HEK293 (cell line): ENCODE measurements at regions not wholly inside any gene's neighbourhood (a gene's known extent, or its start where the extent isn't known, plus 50 kb on each side); places are given as distances from the start of the nearest gene placed in this dataset.

Experiments
- CTCF ChIA-PET: fragments of 350-600 bp; formaldehyde crosslinking; extraction: SDS; loops from one replicate; lab custom pipeline; 2021; ENCODE audit warnings: antibody characterized with exemption; lab: Yijun Ruan, JAX
- POLR2A ChIA-PET: fragments of 300-600 bp; formaldehyde crosslinking; extraction: SDS; loops from one replicate; lab custom pipeline; 2020; ENCODE audit warnings: antibody characterized with exemption, inconsistent platforms; lab: Yijun Ruan, JAX
- H3K27ac ChIP-seq: fragments of 200-500 bp; sonication (Bioruptor generic); 2 replicates; pipeline ENCODE4 v1.5.1; 2014; ENCODE audit warnings: low read depth, low read length, control low read depth, inconsistent platforms; ENCODE audit errors: extremely low read depth
- H3K36me3 ChIP-seq, 2 experiments: fragments of 200-500 bp in 1 of 2; sonication (Bioruptor generic) in 1 of 2; 1 replicate in 1 of 2; 2 replicates in 1 of 2; pipeline ENCODE4 v1.5.1; 2014 to 2017; ENCODE audit warnings: inconsistent platforms in 2 of 2, low read length in 2 of 2; ENCODE audit not compliant: control insufficient read depth in 2 of 2, insufficient read depth in 1 of 2
- H3K4me1 ChIP-seq: fragments of 200-500 bp; sonication (Bioruptor generic); 2 replicates; pipeline ENCODE4 v1.5.1; 2014; ENCODE audit warnings: mild to moderate bottlenecking, low read length, inconsistent platforms; ENCODE audit not compliant: control insufficient read depth, insufficient read depth
- H3K4me3 ChIP-seq: 2 replicates; pipeline ENCODE4 v1.5.1; 2011; ENCODE audit warnings: low read depth, mild to moderate bottlenecking, control low read depth, low read length, moderate library complexity
- H3K9me3 ChIP-seq: fragments of 200-500 bp; sonication (Bioruptor generic); 2 replicates; pipeline ENCODE4 v1.5.1; 2014; ENCODE audit warnings: low read depth, low read length, inconsistent platforms; ENCODE audit not compliant: control insufficient read depth, insufficient read depth
- CTCF ChIP-seq: fragments of 450-650 bp; formaldehyde crosslinking; IDR thresholded peaks from 2 replicates; pipeline ENCODE4 v1.5.1; 2016; ENCODE audit warnings: missing biosample characterization, missing genetic modification characterization
- EGR2 ChIP-seq: fragments of 450-650 bp; formaldehyde crosslinking; IDR thresholded peaks from 2 replicates; pipeline ENCODE4 v1.5.1; 2016; ENCODE audit warnings: low read depth, missing biosample characterization, missing genetic modification characterization
- ELK4 ChIP-seq: IDR thresholded peaks from 2 replicates; pipeline ENCODE4 v1.6.1; 2011; ENCODE audit warnings: mild to moderate bottlenecking, low read depth, low read length, borderline replicate concordance
- GLI4 ChIP-seq: fragments of 450-650 bp; formaldehyde crosslinking; IDR thresholded peaks from 2 replicates; pipeline ENCODE4 v1.5.1; 2016; ENCODE audit warnings: missing biosample characterization, missing genetic modification characterization
- KLF7 ChIP-seq: fragments of 450-650 bp; formaldehyde crosslinking; IDR thresholded peaks from 2 replicates; pipeline ENCODE4 v1.5.1; 2016; ENCODE audit warnings: missing biosample characterization, missing genetic modification characterization, borderline replicate concordance
- KLF9 ChIP-seq: fragments of 450-650 bp; formaldehyde crosslinking; IDR thresholded peaks from 2 replicates; pipeline ENCODE4 v1.5.1; 2016; ENCODE audit warnings: missing biosample characterization, missing genetic modification characterization, low read depth
- SALL2 ChIP-seq: fragments of 450-650 bp; formaldehyde crosslinking; IDR thresholded peaks from 2 replicates; pipeline ENCODE4 v1.5.0; 2017; ENCODE audit warnings: missing biosample characterization, mild to moderate bottlenecking, missing genetic modification characterization, borderline replicate concordance
- TSHZ1 ChIP-seq: fragments of 450-650 bp; formaldehyde crosslinking; IDR thresholded peaks from 2 replicates; pipeline ENCODE4 v1.5.1; 2016; ENCODE audit warnings: missing biosample characterization, missing genetic modification characterization, borderline replicate concordance
- YY1 ChIP-seq: fragments of 450-650 bp; formaldehyde crosslinking; IDR thresholded peaks from 2 replicates; pipeline ENCODE4 v1.5.1; 2018; ENCODE audit warnings: missing biosample characterization, missing genetic modification characterization
- ZBTB11 ChIP-seq: fragments of 450-650 bp; formaldehyde crosslinking; conservative IDR thresholded peaks from 2 replicates; pipeline ENCODE4 v1.5.1; 2016; ENCODE audit warnings: low read depth, missing biosample characterization, missing genetic modification characterization
- ZBTB48 ChIP-seq: fragments of 450-650 bp; formaldehyde crosslinking; IDR thresholded peaks from 2 replicates; pipeline ENCODE4 v1.5.1; 2016; ENCODE audit warnings: missing biosample characterization, missing genetic modification characterization
- ZBTB49 ChIP-seq: fragments of 450-650 bp; formaldehyde crosslinking; IDR thresholded peaks from 2 replicates; pipeline ENCODE4 v1.5.1; 2016; ENCODE audit warnings: missing biosample characterization, missing genetic modification characterization, low read depth
- ZNF140 ChIP-seq: fragments of 450-650 bp; formaldehyde crosslinking; IDR thresholded peaks from 2 replicates; pipeline ENCODE4 v1.5.1; 2016; ENCODE audit warnings: missing biosample characterization, missing genetic modification characterization
- ZNF146 ChIP-seq: fragments of 450-650 bp; formaldehyde crosslinking; IDR thresholded peaks from 2 replicates; pipeline ENCODE4 v1.5.1; 2016; ENCODE audit warnings: missing biosample characterization, missing genetic modification characterization
- ZNF155 ChIP-seq: fragments of 450-650 bp; formaldehyde crosslinking; IDR thresholded peaks from 2 replicates; pipeline ENCODE4 v1.5.1; 2016; ENCODE audit warnings: missing biosample characterization, missing genetic modification characterization
- ZNF324 ChIP-seq: fragments of 450-650 bp; formaldehyde crosslinking; IDR thresholded peaks from 2 replicates; pipeline ENCODE4 v1.5.1; 2016; ENCODE audit warnings: missing biosample characterization, missing genetic modification characterization
- ZNF391 ChIP-seq: fragments of 450-650 bp; formaldehyde crosslinking; IDR thresholded peaks from 2 replicates; pipeline ENCODE4 v1.5.1; 2016; ENCODE audit warnings: low read depth, missing biosample characterization, missing genetic modification characterization, borderline replicate concordance
- ZNF558 ChIP-seq: fragments of 450-650 bp; formaldehyde crosslinking; IDR thresholded peaks from 2 replicates; pipeline ENCODE4 v1.5.1; 2016; ENCODE audit warnings: missing biosample characterization, missing genetic modification characterization
- ZNF664 ChIP-seq: fragments of 450-650 bp; formaldehyde crosslinking; IDR thresholded peaks from 2 replicates; pipeline ENCODE4 v1.5.1; 2016; ENCODE audit warnings: missing biosample characterization, missing genetic modification characterization
- ZNF747 ChIP-seq: fragments of 450-650 bp; formaldehyde crosslinking; IDR thresholded peaks from 2 replicates; pipeline ENCODE4 v1.5.1; 2016; ENCODE audit warnings: missing biosample characterization, missing genetic modification characterization
- ZNF76 ChIP-seq: fragments of 450-650 bp; formaldehyde crosslinking; IDR thresholded peaks from 2 replicates; pipeline ENCODE4; 2016; ENCODE audit warnings: low read depth, missing biosample characterization, missing genetic modification characterization, borderline replicate concordance

- TF ChIP-seq ZBTB11 (tag by site-specific recombination), result no peak
- no peak for TF ChIP-seq ZBTB48 (tag by site-specific recombination)
- no peak for TF ChIP-seq TSHZ1
- TF ChIP-seq ZNF664 (tag by site-specific recombination), result no peak
- no peak for TF ChIP-seq YY1
- no peak for TF ChIP-seq ZNF324
- no peak for TF ChIP-seq ZNF391 (tag by site-specific recombination)
- no peak for TF ChIP-seq ZNF558 (tag by site-specific recombination)
- no peak for TF ChIP-seq ZNF747 (tag by site-specific recombination)
- no peak for TF ChIP-seq ZNF146 (tag by site-specific recombination)
- no peak for TF ChIP-seq EGR2 (tag by site-specific recombination)
Observed at GRCh38 chr15:37818152-37818677, 116.2 kb upstream of the TMCO5A start (continued).

GRCh38 chr15:37819191-37819590, 115.2 kb upstream of the TMCO5A start:
- POLR2A ChIA-PET, result no interaction called here
- no peaks in the 10 kb centered on the region for H3K9me3 ChIP-seq
- CTCF ChIA-PET, result no interaction called here
- no peak overlapping the region for H3K4me3 ChIP-seq
- no peak overlapping the region for H3K27ac ChIP-seq
- H3K4me1 ChIP-seq, result no peaks in the 10 kb centered on the region
- H3K36me3 ChIP-seq, result no peaks in the 10 kb centered on the region
- TF ChIP-seq ZBTB49 (tag by site-specific recombination) (no peak), ZNF140 (no peak), ZNF155 (tag by site-specific recombination) (no peak), KLF7 (tag by site-specific recombination) (no peak), ELK4 (no peak), SALL2 (no peak), GLI4 (tag by site-specific recombination) (no peak), CTCF (tag by site-specific recombination) (no peak), ZNF76 (no peak), KLF9 (tag by site-specific recombination) (no peak)
